ENCODE measurements at regions not wholly inside any gene's neighbourhood (a gene's known extent, or its start where the extent isn't known, plus 50 kb on each side); places are given as distances from the start of the nearest gene placed in this dataset.

GRCh38 chr2:2466534-2466933, 135.5 kb upstream of the MYT1L start:
- Histone ChIP-seq H3K9me3 (no peaks in the 10 kb centered on the region), H3K4me1 (peaks cover 0 to 3% (median 0%) of the 10 kb centered on the region in 6 donors), H3K36me3 (no peaks in the 10 kb centered on the region), H3K4me3 (no peak overlapping the region), H3K27me3 (replicated peaks in 1 of 7) (no peaks in the 10 kb centered on the region), H3K27ac (no peak overlapping the region)
- no peak for TF ChIP-seq POLR2AphosphoS5 (IDR thresholded peaks at IDR 0.05)
- no peak for DNase-seq
- 55 to 76% (median 63%) methylated on average over 9 of the region's 9 CpGs for WGBS, 5 donors
- intact Hi-C loops (cut with DNase I; ENCODE audit: low total_unique reads), result no loop called here

DNA sequence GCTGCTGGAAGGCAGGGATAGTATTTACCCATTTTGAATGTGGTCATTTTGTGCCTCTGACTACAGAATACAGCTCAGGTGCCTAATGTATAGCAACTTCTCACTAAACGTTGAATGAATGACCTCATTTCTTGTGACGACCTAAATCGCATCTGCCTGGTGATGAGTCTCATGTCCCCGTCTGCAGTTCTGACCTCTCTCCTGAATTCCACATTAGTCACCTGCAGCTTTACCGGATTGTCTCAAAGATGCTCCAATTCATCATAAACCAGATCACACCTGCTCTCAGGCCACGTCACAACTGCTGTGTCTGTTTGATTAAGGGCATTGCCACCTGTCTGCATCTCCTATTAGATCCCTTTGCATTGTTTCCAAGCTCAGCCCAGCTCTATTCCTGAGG, 133.6 kb upstream of the MYT1L start:
- intact Hi-C loops (cut with DNase I; ENCODE audit: low total_unique reads), result no loop called here
- Histone ChIP-seq H3K27me3 (replicated peaks in 1 of 7) (no peaks in the 10 kb centered on the region), H3K36me3 (no peaks in the 10 kb centered on the region), H3K4me1 (peaks cover 0 to 3% (median 0%) of the 10 kb centered on the region in 6 donors), H3K4me3 (no peak overlapping the region), H3K27ac (no peak overlapping the region), H3K9me3 (no peaks in the 10 kb centered on the region)
- TF ChIP-seq POLR2AphosphoS5 (IDR thresholded peaks at IDR 0.05) (no peak), CTCF (IDR thresholded peaks at IDR 0.05 in 8 of 11, conservative IDR thresholded peaks at IDR 0.05 in 3 of 11) (no peak), POLR2A (IDR thresholded peaks at IDR 0.05) (no peak)
- WGBS, 5 donors, result 80 to 84% (median 82%) methylated on average over 6 of the region's 6 CpGs
- DNase-seq, result no peak

DNA sequence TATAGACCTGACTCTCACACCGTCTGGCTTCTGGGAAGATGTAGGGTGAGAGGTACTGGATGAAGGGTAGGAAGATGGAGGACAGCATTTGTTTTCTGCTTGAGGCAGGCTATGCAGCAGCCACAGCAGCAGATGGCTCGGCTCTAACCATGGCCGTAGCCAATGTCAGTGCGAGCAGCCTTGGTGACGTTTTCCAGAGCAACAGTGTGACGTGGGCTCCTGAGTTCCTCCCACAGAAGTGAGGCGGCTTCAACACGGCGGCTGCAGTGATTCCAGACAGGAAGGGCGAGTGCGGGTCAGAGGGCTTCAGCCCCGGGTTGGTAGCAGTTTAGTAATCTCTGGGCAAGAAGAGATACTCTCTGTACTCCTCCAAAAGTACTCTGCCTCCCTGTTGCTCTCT, 133.0 kb upstream of the MYT1L start:
- Histone ChIP-seq H3K36me3 (no peaks in the 10 kb centered on the region), H3K9me3 (no peaks in the 10 kb centered on the region), H3K4me1 (peaks cover 0 to 3% (median 0%) of the 10 kb centered on the region in 6 donors), H3K4me3 (no peak overlapping the region), H3K27me3 (replicated peaks in 1 of 7) (no peaks in the 10 kb centered on the region), H3K27ac (no peak overlapping the region)
- intact Hi-C loops (cut with DNase I; ENCODE audit: low total_unique reads), result no loop called here
- DNase-seq, result no peak
- WGBS, 5 donors, result 33 to 48% (median 45%) methylated on average over 12 of the region's 12 CpGs
- TF ChIP-seq CTCF (IDR thresholded peaks at IDR 0.05 in 8 of 11, conservative IDR thresholded peaks at IDR 0.05 in 3 of 11) (no peak), POLR2AphosphoS5 (IDR thresholded peaks at IDR 0.05) (no peak), POLR2A (IDR thresholded peaks at IDR 0.05) (no peak)

DNA sequence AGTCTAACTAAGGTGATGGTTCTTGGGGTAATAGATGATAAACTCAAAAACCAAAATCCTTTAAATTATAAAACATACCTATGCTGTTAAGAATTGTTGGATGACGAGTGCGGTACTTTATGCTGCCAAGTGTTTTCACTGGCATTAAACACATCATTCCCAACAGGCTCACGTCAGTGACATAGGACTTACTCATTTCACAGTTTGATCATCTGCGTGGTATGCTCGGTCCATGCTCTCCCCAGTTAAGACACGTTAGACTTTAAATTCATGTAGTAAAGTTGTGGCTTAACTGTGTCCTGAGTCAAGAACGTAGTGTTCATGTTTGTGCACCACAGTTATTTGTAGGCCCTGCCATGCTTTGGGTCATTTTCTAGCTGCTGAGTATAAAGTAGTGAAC, 125.6 kb upstream of the MYT1L start:
- Histone ChIP-seq H3K27me3 (replicated peaks in 1 of 7) (no peaks in the 10 kb centered on the region), H3K9me3 (no peaks in the 10 kb centered on the region), H3K4me1 (no peaks in the 10 kb centered on the region), H3K36me3 (no peaks in the 10 kb centered on the region), H3K27ac (no peak overlapping the region), H3K4me3 (no peak overlapping the region)
- TF ChIP-seq CTCF (IDR thresholded peaks at IDR 0.05 in 8 of 11, conservative IDR thresholded peaks at IDR 0.05 in 3 of 11), result no peak
- TF ChIP-seq POLR2A (IDR thresholded peaks at IDR 0.05), result no peak
- TF ChIP-seq POLR2AphosphoS5 (IDR thresholded peaks at IDR 0.05), result no peak
- no peak for DNase-seq
- 78 to 90% (median 87%) methylated on average over 7 of the region's 7 CpGs for whole genome bisulfite sequencing, 5 donors
- intact Hi-C loops (cut with DNase I; ENCODE audit: low total_unique reads), result no loop called here

GRCh38 chr2:2455151-2455550, 124.1 kb upstream of the MYT1L start:
- Histone ChIP-seq H3K27ac (no peak overlapping the region), H3K36me3 (no peaks in the 10 kb centered on the region), H3K4me3 (no peak overlapping the region), H3K4me1 (no peaks in the 10 kb centered on the region), H3K27me3 (replicated peaks in 1 of 7) (no peaks in the 10 kb centered on the region), H3K9me3 (no peaks in the 10 kb centered on the region)
- WGBS, 5 donors, result 87 to 95% (median 91%) methylated on average over 6 of the region's 6 CpGs
- intact Hi-C loops (cut with DNase I; ENCODE audit: low total_unique reads), result no loop called here
- no peak for TF ChIP-seq CTCF (IDR thresholded peaks at IDR 0.05 in 8 of 11, conservative IDR thresholded peaks at IDR 0.05 in 3 of 11)
- no peak for TF ChIP-seq POLR2A (IDR thresholded peaks at IDR 0.05)
- TF ChIP-seq POLR2AphosphoS5 (IDR thresholded peaks at IDR 0.05), result no peak
- no peak for DNase-seq

Measured in spleen (tissue), 11 donors.